GM18505 (cell line): ENCODE measurements at regions not wholly inside any gene's neighbourhood (a gene's known extent, or its start where the extent isn't known, plus 50 kb on each side); places are given as distances from the start of the nearest gene placed in this dataset.

Source experiments
- ATAC-seq: cut with Tn5 transposase; IDR thresholded peaks from one replicate; pipeline ENCODE4 v1.9.1; 2021; ENCODE audit not compliant: unreplicated experiment
- POLR2A ChIP-seq: IDR thresholded peaks from 4 replicates; pipeline ENCODE4 v1.6.1; 2011; ENCODE audit warnings: borderline replicate concordance; ENCODE audit not compliant: insufficient read depth, insufficient read length; ENCODE audit errors: extremely low read depth

DNA sequence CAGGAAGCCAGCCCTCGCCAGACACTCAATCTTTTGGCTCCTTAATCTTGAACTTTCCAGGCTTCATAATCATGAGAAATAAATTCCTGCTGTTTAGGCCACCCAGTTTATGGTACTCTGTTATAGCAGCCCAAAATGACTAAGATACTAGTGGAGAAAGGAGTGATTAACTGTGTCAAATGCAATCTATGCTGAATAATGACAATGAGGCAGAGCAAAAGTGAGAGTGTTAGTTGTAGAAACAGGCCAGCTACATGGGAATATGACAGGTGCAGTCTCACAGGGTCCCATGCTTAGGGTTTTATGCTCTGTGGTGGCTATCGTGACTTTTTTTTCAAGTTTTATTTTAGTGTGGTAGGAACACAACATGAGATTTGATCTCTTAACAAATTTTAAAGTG is 888.8 kb downstream of the TTLL7 start:
- TF ChIP-seq POLR2A, result no peak
- no peak for ATAC-seq

DNA sequence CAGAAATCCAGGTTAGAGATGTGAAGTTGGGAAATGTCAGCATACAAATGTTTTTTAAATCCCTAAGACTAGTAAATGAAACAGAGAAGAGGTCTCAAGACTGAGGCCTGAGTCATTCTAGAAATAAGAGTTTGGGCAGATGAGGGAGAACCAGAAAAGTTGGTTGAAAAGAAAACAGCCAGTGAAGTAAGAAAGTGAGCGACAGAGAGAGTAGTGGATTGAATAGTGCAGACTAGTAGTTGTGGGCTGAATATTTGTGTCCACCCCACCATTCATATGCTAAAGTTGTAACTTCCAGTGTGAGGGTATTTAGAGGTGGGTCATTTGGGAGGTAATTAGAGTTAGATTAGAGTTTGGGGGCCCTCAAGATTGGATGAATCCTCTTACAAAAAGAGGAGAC is 889.2 kb downstream of the TTLL7 start:
- no peak for ATAC-seq
- no peak for TF ChIP-seq POLR2A

- no peak for ATAC-seq
Observed at GRCh38 chr1:83104558-83104957, 894.4 kb downstream of the TTLL7 start.

GRCh38 chr1:83103341-83103740 is 895.6 kb downstream of the TTLL7 start:
- TF ChIP-seq POLR2A, result no peak
- ATAC-seq, result no peak

More at GRCh38 chr1:83104558-83104957, 894.4 kb downstream of the TTLL7 start:
- TF ChIP-seq POLR2A, result no peak

- no peak for TF ChIP-seq POLR2A
- no peak for ATAC-seq
Observed at GRCh38 chr1:83102630-83103071, 896.3 kb downstream of the TTLL7 start.

- TF ChIP-seq POLR2A, result no peak
- ATAC-seq, result no peak
Observed at GRCh38 chr1:83101406-83101805, 897.5 kb downstream of the TTLL7 start.

DNA sequence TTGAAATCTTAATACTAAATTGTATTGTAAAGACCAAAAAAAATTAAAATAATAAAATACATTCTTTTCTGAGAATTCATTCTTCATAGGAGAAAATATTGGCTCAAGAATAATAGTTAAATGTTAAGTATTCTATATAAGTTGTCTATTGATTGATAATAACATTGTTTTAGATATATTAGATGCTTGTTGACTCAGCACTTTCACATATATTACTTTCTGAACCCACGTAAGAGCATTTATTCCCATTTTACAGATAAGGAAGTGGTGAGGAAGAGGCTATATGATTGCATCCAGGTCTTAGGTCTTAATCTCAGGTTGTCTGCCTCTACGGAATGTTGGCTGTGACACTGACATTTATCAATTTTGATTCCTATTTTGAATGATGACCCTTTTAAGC is 898.8 kb downstream of the TTLL7 start:
- no peak for ATAC-seq
- TF ChIP-seq POLR2A, result no peak

DNA sequence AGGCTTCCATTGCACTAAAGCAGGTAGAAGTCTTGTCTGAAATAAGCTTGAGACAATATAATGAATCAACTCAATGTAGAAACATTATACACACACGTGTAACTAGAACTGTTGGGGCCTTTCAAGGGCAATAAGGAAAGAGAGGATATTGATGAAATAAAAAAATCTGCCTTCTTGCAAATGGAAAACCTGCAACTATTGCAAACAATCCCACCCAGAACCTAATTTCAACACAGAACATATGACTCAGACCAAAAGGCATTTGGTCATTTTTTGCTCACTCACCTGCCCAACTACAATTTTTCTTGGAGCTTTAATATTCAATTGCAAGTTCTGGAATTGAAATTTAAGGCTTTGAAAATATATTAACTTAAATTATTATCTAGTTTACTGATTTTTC is 900.1 kb downstream of the TTLL7 start:
- no peak for ATAC-seq
- TF ChIP-seq POLR2A, result no peak

DNA sequence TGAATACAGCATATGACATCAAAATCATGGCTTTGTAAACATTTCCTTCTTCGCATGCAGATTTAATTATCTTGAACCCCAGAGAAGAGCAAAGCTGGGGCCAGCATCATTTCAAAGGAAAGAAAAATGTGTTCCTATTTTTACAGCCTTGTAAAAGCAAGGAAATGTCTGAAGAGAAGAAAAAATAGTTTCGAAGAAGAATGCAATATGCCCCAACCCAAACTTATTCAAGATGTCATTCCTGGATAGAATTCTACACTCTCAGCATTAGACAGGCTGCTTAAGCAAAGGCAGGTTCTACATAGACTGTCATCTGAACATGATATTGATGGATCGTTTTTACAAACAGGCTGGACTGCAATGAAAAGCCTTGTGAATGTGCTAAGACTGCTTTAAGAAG is 900.8 kb downstream of the TTLL7 start:
- TF ChIP-seq POLR2A, result no peak
- no peak for ATAC-seq

DNA sequence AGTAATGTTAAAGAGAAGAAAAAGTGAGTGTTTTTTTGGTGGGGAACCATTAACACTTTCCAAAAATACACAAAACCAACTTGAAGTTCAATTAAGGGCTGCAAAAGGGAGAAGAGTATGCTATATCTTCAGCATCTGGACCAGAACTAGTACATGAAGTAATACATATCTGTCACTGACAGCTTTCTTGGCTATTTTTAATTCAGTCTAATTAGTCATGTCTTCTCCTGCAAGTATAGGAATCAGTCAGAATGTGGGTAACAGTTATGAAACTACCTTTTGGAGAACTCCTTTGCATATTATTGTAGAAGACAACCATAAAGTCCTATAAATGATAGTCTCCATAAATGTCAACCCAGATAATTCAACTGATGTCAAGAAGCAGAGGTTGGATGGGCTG is 901.2 kb downstream of the TTLL7 start:
- no peak for ATAC-seq
- no peak for TF ChIP-seq POLR2A

- ATAC-seq, result no peak
- no peak for TF ChIP-seq POLR2A
Observed at GRCh38 chr1:83095570-83095969, 903.4 kb downstream of the TTLL7 start.

DNA sequence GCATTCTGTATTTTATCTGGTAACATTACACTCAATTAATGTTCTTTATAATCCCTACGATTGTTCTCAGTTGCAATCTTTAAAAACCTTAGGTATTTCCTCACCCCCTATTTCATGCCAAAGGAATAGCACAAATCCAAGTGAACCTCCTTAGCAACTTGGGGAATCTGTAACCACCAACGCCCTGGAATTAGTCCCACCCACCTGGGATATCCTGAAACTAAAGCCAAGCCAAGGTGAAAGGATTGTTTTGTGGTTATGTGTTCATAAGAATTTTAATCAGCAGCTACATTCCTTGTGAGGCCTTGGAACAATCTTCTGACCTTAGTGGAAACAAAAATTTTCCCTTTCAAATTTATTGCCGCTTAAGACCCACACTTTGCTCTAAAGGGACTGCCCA is 908.7 kb downstream of the TTLL7 start:
- TF ChIP-seq POLR2A, result no peak
- ATAC-seq, result no peak

- TF ChIP-seq POLR2A, result no peak
- no peak for ATAC-seq
Observed at GRCh38 chr1:83087851-83088250, 911.1 kb downstream of the TTLL7 start.

- no peak for TF ChIP-seq POLR2A
- ATAC-seq, result no peak
Observed at GRCh38 chr1:83086986-83087512, 911.9 kb downstream of the TTLL7 start.

DNA sequence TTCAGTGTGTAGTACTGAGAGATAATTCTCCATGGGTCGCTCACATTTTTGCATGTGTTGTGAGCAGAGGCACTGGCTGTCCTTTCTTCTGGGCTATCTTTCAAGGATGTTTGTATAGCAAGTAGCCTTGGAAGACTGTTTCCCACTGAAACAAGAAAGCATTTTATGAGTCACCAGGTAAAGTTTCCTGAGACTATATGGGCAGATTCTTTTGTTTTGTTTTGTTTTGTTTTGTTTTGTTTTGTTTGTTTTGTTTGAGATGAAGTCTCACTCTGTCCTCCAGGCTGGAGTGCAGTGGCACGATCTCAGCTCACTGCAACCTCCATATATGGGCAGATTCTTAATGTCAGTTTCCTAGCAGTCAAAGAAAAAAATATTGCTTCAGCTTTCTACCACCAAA is 912.6 kb downstream of the TTLL7 start:
- TF ChIP-seq POLR2A, result no peak
- ATAC-seq, result no peak
